ENCODE measurements at regions not wholly inside any gene's neighbourhood (a gene's known extent, or its start where the extent isn't known, plus 50 kb on each side); places are given as distances from the start of the nearest gene placed in this dataset.
A peak's percentile ranks its signal among the peaks of the same experiment; 100 is the strongest.

DNA sequence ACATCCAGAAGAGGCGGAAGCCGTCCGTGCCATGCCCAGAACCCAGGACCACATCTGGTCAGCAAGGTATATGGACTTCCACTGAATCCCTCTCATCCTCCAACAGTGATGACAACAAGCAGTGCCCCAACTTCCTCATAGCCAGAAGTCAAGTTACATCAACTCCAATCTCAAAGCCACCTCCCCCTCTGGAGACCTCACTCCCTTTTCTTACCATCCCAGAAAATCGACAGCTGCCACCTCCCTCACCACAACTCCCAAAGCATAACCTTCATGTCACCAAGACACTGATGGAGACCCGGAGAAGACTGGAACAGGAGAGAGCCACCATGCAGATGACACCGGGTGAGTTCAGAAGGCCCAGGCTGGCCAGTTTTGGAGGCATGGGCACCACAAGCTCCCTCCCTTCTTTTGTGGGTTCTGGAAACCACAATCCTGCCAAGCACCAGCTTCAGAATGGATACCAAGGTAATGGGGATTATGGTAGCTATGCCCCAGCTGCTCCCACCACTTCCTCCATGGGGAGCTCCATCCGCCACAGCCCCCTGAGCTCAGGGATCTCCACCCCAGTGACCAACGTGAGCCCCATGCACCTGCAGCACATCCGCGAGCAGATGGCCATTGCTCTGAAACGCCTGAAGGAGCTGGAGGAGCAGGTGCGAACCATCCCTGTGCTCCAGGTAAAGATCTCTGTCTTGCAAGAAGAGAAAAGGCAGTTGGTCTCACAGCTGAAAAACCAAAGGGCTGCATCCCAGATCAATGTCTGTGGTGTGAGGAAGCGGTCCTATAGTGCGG lies 130.3 kb upstream of the DMRT1 start:
- no peak overlapping the region for H3K27ac ChIP-seq (ENCODE audit: low read depth in 2 of 2, low read length in 1 of 2)
- H3K36me3 ChIP-seq (ENCODE audit: control insufficient read depth in 2 of 2, insufficient read depth in 2 of 2, low read length in 1 of 2): peaks cover 14 to 25% of the 10 kb centered on the region in 2 donors
- 92 to 93% methylated on average over 14 of the region's 14 CpGs for WGBS, 2 donors
- no peaks in the 10 kb centered on the region for H3K9me3 ChIP-seq (ENCODE audit: control insufficient read depth in 2 of 2, insufficient read depth in 1 of 2, low read depth in 1 of 2, low read length in 1 of 2)
- H3K4me3 ChIP-seq (ENCODE audit: low read depth in 1 of 2, low read length in 2 of 2): no peak overlapping the region
- H3K27me3 ChIP-seq (ENCODE audit: control insufficient read depth in 1 of 2, insufficient read depth in 2 of 2, low read length in 2 of 2): no peaks in the 10 kb centered on the region
- peaks cover 0 to 19% of the 10 kb centered on the region in 2 donors for H3K4me1 ChIP-seq (ENCODE audit: control insufficient read depth in 2 of 2, insufficient read depth in 2 of 2, low read length in 1 of 2)

DNA sequence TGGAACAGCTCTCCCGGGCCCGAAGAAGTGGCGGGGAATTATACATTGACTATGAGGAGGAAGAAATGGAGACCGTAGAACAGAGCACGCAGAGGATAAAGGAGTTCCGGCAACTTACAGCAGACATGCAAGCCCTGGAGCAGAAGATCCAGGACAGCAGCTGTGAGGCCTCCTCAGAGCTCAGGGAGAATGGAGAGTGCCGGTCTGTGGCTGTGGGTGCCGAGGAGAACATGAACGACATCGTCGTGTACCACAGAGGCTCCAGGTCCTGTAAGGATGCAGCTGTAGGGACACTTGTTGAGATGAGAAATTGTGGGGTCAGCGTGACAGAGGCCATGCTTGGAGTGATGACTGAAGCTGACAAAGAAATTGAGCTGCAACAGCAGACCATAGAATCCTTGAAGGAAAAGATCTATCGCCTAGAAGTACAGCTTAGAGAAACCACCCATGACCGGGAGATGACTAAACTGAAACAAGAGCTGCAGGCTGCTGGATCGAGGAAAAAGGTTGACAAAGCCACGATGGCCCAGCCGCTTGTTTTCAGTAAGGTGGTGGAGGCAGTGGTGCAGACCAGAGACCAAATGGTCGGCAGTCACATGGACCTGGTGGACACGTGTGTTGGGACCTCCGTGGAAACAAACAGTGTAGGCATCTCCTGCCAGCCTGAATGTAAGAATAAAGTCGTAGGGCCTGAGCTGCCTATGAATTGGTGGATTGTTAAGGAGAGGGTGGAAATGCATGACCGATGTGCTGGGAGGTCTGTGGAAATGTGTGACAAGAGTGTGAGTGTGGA lies 129.5 kb upstream of the DMRT1 start:
- no peaks in the 10 kb centered on the region for H3K27me3 ChIP-seq (ENCODE audit: control insufficient read depth in 1 of 2, insufficient read depth in 2 of 2, low read length in 2 of 2)
- H3K27ac ChIP-seq (ENCODE audit: low read depth in 2 of 2, low read length in 1 of 2): peak overlapping the region in 1 of 2 donors; percentile 37
- peaks cover 0 to 19% of the 10 kb centered on the region in 2 donors for H3K4me1 ChIP-seq (ENCODE audit: control insufficient read depth in 2 of 2, insufficient read depth in 2 of 2, low read length in 1 of 2)
- 92 to 96% methylated on average over 22 of the region's 22 CpGs for WGBS, 2 donors
- H3K4me3 ChIP-seq (ENCODE audit: low read depth in 1 of 2, low read length in 2 of 2): no peak overlapping the region
- peaks cover 14 to 27% of the 10 kb centered on the region in 2 donors for H3K36me3 ChIP-seq (ENCODE audit: control insufficient read depth in 2 of 2, insufficient read depth in 2 of 2, low read length in 1 of 2)
- no peaks in the 10 kb centered on the region for H3K9me3 ChIP-seq (ENCODE audit: control insufficient read depth in 2 of 2, insufficient read depth in 1 of 2, low read depth in 1 of 2, low read length in 1 of 2)

DNA sequence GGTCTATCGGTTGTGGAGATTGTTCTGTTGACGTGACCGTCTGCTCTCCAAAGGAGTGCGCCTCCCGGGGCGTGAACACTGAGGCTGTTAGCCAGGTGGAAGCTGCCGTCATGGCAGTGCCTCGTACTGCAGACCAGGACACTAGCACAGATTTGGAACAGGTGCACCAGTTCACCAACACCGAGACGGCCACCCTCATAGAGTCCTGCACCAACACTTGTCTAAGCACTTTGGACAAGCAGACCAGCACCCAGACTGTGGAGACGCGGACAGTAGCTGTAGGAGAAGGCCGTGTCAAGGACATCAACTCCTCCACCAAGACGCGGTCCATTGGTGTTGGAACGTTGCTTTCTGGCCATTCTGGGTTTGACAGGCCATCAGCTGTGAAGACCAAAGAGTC lies 128.9 kb upstream of the DMRT1 start:
- Histone ChIP-seq H3K9me3 (ENCODE audit: control insufficient read depth in 2 of 2, insufficient read depth in 1 of 2, low read depth in 1 of 2, low read length in 1 of 2) (no peaks in the 10 kb centered on the region), H3K4me3 (ENCODE audit: low read depth in 1 of 2, low read length in 2 of 2) (no peak overlapping the region), H3K27me3 (ENCODE audit: control insufficient read depth in 1 of 2, insufficient read depth in 2 of 2, low read length in 2 of 2) (no peaks in the 10 kb centered on the region), H3K36me3 (ENCODE audit: control insufficient read depth in 2 of 2, insufficient read depth in 2 of 2, low read length in 1 of 2) (peaks cover 14 to 27% of the 10 kb centered on the region in 2 donors), H3K4me1 (ENCODE audit: control insufficient read depth in 2 of 2, insufficient read depth in 2 of 2, low read length in 1 of 2) (peaks cover 0 to 19% of the 10 kb centered on the region in 2 donors), H3K27ac (ENCODE audit: low read depth in 2 of 2, low read length in 1 of 2) (no peak overlapping the region)
- 92 to 95% methylated on average over 16 of the region's 16 CpGs for WGBS, 2 donors

DNA sequence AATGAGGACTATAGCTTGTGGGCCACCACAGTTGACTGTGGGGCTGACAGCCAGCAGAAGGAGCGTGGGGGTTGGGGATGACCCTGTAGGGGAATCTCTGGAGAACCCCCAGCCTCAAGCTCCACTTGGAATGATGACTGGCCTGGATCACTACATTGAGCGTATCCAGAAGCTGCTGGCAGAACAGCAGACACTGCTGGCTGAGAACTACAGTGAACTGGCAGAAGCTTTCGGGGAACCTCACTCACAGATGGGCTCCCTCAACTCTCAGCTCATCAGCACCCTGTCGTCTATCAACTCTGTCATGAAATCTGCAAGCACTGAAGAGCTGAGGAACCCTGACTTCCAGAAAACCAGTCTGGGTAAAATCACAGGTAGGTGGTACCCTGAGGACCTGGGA lies 128.4 kb upstream of the DMRT1 start:
- Histone ChIP-seq H3K9me3 (ENCODE audit: control insufficient read depth in 2 of 2, insufficient read depth in 1 of 2, low read depth in 1 of 2, low read length in 1 of 2) (no peaks in the 10 kb centered on the region), H3K4me3 (ENCODE audit: low read depth in 1 of 2, low read length in 2 of 2) (no peak overlapping the region), H3K27ac (ENCODE audit: low read depth in 2 of 2, low read length in 1 of 2) (no peak overlapping the region), H3K27me3 (ENCODE audit: control insufficient read depth in 1 of 2, insufficient read depth in 2 of 2, low read length in 2 of 2) (no peaks in the 10 kb centered on the region), H3K36me3 (ENCODE audit: control insufficient read depth in 2 of 2, insufficient read depth in 2 of 2, low read length in 1 of 2) (peaks cover 14 to 27% of the 10 kb centered on the region in 2 donors), H3K4me1 (ENCODE audit: control insufficient read depth in 2 of 2, insufficient read depth in 2 of 2, low read length in 1 of 2) (peaks cover 0 to 19% of the 10 kb centered on the region in 2 donors)
- 74 to 83% methylated on average over 4 of the region's 4 CpGs for WGBS, 2 donors

DNA sequence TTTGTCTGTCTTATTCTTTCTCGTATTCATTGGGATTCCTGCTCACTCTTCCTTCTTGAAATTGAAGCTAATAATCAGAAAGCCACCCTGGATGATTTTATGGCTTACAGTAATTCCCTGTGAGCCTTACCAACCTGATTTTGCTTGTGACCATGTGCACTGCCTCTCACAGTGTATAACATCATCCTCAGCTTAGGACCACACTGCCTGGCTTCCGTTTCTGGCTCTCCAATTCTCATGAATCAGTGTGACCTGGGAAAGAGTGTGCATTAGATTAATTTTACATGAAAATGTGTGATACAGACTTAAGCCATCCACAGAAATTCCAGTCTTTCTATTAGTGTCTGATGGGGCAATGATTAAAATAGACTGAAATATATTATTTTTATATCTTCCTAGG lies 126.8 kb upstream of the DMRT1 start:
- Histone ChIP-seq H3K9me3 (ENCODE audit: control insufficient read depth in 2 of 2, insufficient read depth in 1 of 2, low read depth in 1 of 2, low read length in 1 of 2) (no peaks in the 10 kb centered on the region), H3K4me1 (ENCODE audit: control insufficient read depth in 2 of 2, insufficient read depth in 2 of 2, low read length in 1 of 2) (peaks cover 0 to 19% of the 10 kb centered on the region in 2 donors), H3K27me3 (ENCODE audit: control insufficient read depth in 1 of 2, insufficient read depth in 2 of 2, low read length in 2 of 2) (no peaks in the 10 kb centered on the region), H3K27ac (ENCODE audit: low read depth in 2 of 2, low read length in 1 of 2) (peak overlapping the region; percentile 21 to 37), H3K4me3 (ENCODE audit: low read depth in 1 of 2, low read length in 2 of 2) (no peak overlapping the region), H3K36me3 (ENCODE audit: control insufficient read depth in 2 of 2, insufficient read depth in 2 of 2, low read length in 1 of 2) (peaks cover 14 to 27% of the 10 kb centered on the region in 2 donors)
- WGBS, 2 donors: 64 to 65% methylated on average over 2 of the region's 2 CpGs

DNA sequence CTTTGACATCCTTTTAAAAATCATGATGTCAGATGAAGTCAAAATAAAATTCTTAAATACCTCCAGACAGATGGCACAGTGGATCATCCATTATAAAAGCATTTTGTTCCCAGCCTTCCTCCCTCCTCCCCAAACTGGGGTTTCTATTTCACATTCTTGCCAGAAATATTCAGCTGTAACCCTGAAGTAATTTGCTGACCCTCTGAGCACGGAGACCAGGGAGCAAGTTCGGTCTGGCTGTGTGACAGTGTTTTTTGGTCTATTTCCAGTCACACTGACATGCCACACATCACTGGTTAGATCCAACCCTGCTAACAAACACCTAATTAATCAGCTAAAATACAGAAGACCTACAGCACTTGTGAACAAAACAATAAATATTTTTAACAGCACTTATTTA lies 126.2 kb upstream of the DMRT1 start:
- H3K27me3 ChIP-seq (ENCODE audit: control insufficient read depth in 1 of 2, insufficient read depth in 2 of 2, low read length in 2 of 2): no peaks in the 10 kb centered on the region
- no peaks in the 10 kb centered on the region for H3K9me3 ChIP-seq (ENCODE audit: control insufficient read depth in 2 of 2, insufficient read depth in 1 of 2, low read depth in 1 of 2, low read length in 1 of 2)
- H3K36me3 ChIP-seq (ENCODE audit: control insufficient read depth in 2 of 2, insufficient read depth in 2 of 2, low read length in 1 of 2): peaks cover 14 to 27% of the 10 kb centered on the region in 2 donors
- no peak overlapping the region for H3K4me3 ChIP-seq (ENCODE audit: low read depth in 1 of 2, low read length in 2 of 2)
- WGBS, 2 donors: 35 to 43% methylated on average over 2 of the region's 2 CpGs
- H3K27ac ChIP-seq (ENCODE audit: low read depth in 2 of 2, low read length in 1 of 2): no peak overlapping the region
- peaks cover 0 to 22% of the 10 kb centered on the region in 2 donors for H3K4me1 ChIP-seq (ENCODE audit: control insufficient read depth in 2 of 2, insufficient read depth in 2 of 2, low read length in 1 of 2)

DNA sequence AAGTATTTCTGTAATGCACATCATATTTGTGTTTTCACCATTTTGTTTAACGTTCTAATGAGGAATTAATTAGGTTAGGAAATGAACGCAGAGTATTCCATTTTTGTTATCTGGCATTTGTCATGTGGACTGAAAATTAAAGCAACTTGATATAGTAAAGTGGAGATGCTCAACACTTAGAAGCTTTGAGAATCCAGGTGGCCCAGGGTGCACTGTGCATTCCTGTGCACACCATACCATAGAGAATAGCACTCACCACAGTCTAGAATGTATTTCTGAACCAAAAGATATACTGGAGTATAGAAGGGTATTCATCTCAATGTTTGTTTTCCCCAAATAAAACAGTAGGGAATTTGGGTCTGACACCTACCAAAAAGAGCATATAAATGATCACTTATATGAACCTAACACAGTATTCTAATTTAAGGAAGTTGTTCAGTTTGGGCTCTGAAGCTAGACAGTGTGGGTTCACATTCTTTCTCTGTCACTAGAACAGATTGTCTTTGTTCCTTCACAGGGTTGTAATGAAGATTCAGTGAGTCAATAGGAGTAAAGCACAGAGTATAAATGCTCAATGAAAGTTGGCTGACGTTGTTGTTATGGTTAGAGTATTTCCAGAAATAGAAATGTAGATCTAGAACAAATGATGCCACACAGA lies 125.6 kb upstream of the DMRT1 start:
- no peak overlapping the region for H3K4me3 ChIP-seq (ENCODE audit: low read depth in 1 of 2, low read length in 2 of 2)
- H3K9me3 ChIP-seq (ENCODE audit: control insufficient read depth in 2 of 2, insufficient read depth in 1 of 2, low read depth in 1 of 2, low read length in 1 of 2): no peaks in the 10 kb centered on the region
- WGBS, 2 donors: 47 to 51% methylated on average over 3 of the region's 3 CpGs
- H3K36me3 ChIP-seq (ENCODE audit: control insufficient read depth in 2 of 2, insufficient read depth in 2 of 2, low read length in 1 of 2): peaks cover 13 to 27% of the 10 kb centered on the region in 2 donors
- peak overlapping the region in 1 of 2 donors; percentile 51 for H3K27ac ChIP-seq (ENCODE audit: low read depth in 2 of 2, low read length in 1 of 2)
- no peaks in the 10 kb centered on the region for H3K27me3 ChIP-seq (ENCODE audit: control insufficient read depth in 1 of 2, insufficient read depth in 2 of 2, low read length in 2 of 2)
- H3K4me1 ChIP-seq (ENCODE audit: control insufficient read depth in 2 of 2, insufficient read depth in 2 of 2, low read length in 1 of 2): peaks cover 0 to 23% of the 10 kb centered on the region in 2 donors

DNA sequence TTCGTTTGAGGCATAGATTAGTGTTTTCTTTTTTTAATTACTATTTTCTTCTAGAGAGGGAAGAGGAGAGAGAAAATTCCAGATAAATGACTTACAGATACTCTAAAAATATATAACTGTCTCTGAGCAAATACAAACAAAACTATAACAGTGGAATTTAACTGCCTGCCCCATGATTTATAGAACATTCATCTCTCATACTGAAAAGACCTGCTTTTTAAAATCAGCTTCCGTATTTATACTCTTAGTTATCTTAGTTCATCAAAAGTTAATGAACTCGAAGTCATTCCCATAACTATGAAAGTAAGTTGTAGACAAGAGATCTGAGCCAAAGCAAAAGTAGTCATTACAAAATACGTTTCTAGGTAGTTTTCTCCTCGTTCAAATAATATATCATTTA lies 123.8 kb upstream of the DMRT1 start:
- WGBS, 2 donors: 65 to 68% methylated on average over 5 of the region's 5 CpGs
- no peaks in the 10 kb centered on the region for H3K9me3 ChIP-seq (ENCODE audit: control insufficient read depth in 2 of 2, insufficient read depth in 1 of 2, low read depth in 1 of 2, low read length in 1 of 2)
- H3K36me3 ChIP-seq (ENCODE audit: control insufficient read depth in 2 of 2, insufficient read depth in 2 of 2, low read length in 1 of 2): peaks cover 0 to 10% of the 10 kb centered on the region in 2 donors
- no peak overlapping the region for H3K27ac ChIP-seq (ENCODE audit: low read depth in 2 of 2, low read length in 1 of 2)
- no peaks in the 10 kb centered on the region for H3K27me3 ChIP-seq (ENCODE audit: control insufficient read depth in 1 of 2, insufficient read depth in 2 of 2, low read length in 2 of 2)
- no peak overlapping the region for H3K4me3 ChIP-seq (ENCODE audit: low read depth in 1 of 2, low read length in 2 of 2)
- H3K4me1 ChIP-seq (ENCODE audit: control insufficient read depth in 2 of 2, insufficient read depth in 2 of 2, low read length in 1 of 2): peaks cover 0 to 10% of the 10 kb centered on the region in 2 donors

DNA sequence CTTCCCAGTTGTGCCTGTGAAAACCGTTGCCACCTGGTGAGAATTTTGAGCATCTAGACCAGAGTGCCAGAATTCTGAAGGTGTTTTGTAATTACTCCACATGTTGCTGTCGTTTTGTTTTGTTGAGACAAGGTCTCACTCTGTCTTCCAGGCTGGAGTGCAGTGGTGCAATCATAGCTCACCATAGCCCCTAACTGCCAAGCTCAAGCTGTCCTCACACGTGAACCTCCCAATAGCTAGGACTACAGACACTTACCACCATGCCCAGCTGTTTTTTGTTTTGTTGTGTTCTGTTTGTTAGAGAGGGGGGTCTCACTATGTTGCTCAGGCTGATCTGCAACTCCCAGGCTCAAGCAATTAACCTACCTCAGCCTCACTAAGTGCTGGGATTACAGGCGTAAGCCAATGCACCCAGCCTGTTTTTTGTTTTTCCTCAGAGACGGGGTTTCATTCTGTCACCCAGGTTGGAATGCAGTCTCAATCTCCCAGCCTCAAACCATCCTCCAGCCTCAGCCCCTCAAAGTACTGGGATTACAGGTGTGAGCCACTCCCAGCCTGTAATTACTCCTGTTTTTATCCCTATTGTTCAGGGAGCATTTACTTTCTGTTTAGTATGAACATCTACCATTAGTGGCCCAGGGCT lies 121.1 kb upstream of the DMRT1 start:
- H3K36me3 ChIP-seq (ENCODE audit: control insufficient read depth in 2 of 2, insufficient read depth in 2 of 2, low read length in 1 of 2): peaks cover 0 to 6% of the 10 kb centered on the region in 2 donors
- 70 to 71% methylated on average over 5 of the region's 5 CpGs for WGBS, 2 donors
- H3K27ac ChIP-seq (ENCODE audit: low read depth in 2 of 2, low read length in 1 of 2): peak overlapping the region in 1 of 2 donors; percentile 24
- no peak overlapping the region for H3K4me3 ChIP-seq (ENCODE audit: low read depth in 1 of 2, low read length in 2 of 2)
- peaks cover 0 to 5% of the 10 kb centered on the region in 2 donors for H3K4me1 ChIP-seq (ENCODE audit: control insufficient read depth in 2 of 2, insufficient read depth in 2 of 2, low read length in 1 of 2)
- no peaks in the 10 kb centered on the region for H3K9me3 ChIP-seq (ENCODE audit: control insufficient read depth in 2 of 2, insufficient read depth in 1 of 2, low read depth in 1 of 2, low read length in 1 of 2)
- no peaks in the 10 kb centered on the region for H3K27me3 ChIP-seq (ENCODE audit: control insufficient read depth in 1 of 2, insufficient read depth in 2 of 2, low read length in 2 of 2)

All from esophagus (tissue), 2 donors.